ENCODE measurements at regions not wholly inside any gene's neighbourhood (a gene's known extent, or its start where the extent isn't known, plus 50 kb on each side); places are given as distances from the start of the nearest gene placed in this dataset.
"Not testable (repeated sequence)": the region's sequence is repeated elsewhere in the genome, so short reads cannot be mapped to it uniquely, and the experiment has no call there.

GRCh38 chr13:22960827-22961226 lies 220.0 kb upstream of the SGCG start:
- DNase-seq: no peak

GRCh38 chr13:22961342-22961741 lies 219.4 kb upstream of the SGCG start:
- DNase-seq: not testable (repeated sequence)

- DNase-seq: no peak
These were observed 218.8 kb upstream of the SGCG start for GRCh38 chr13:22961835-22962537.

- not testable (repeated sequence) for DNase-seq
These were observed 217.3 kb upstream of the SGCG start for GRCh38 chr13:22963384-22964053.

- no peak for DNase-seq
These were observed 216.4 kb upstream of the SGCG start for GRCh38 chr13:22964245-22964966.

GRCh38 chr13:22965011-22965857 lies 215.5 kb upstream of the SGCG start:
- not testable (repeated sequence) for DNase-seq

GRCh38 chr13:22965858-22966239 lies 214.9 kb upstream of the SGCG start:
- not testable (repeated sequence) for DNase-seq

- not testable (repeated sequence) for DNase-seq
These were observed 214.0 kb upstream of the SGCG start for GRCh38 chr13:22966753-22967152.

GRCh38 chr13:22967669-22968068 lies 213.1 kb upstream of the SGCG start:
- no peak for DNase-seq

- no peak for DNase-seq
These were observed 200.8 kb upstream of the SGCG start for GRCh38 chr13:22979952-22980351.

GRCh38 chr13:22980936-22981335 lies 199.8 kb upstream of the SGCG start:
- no peak for DNase-seq

GRCh38 chr13:22993148-22993547 lies 187.6 kb upstream of the SGCG start:
- no peak for DNase-seq

- DNase-seq: no peak
These were observed 177.3 kb upstream of the SGCG start for GRCh38 chr13:23003446-23003845.

- DNase-seq: no peak
These were observed 173.4 kb upstream of the SGCG start for GRCh38 chr13:23007426-23007825.

- DNase-seq: no peak
These were observed 162.6 kb upstream of the SGCG start for GRCh38 chr13:23018143-23018542.

GRCh38 chr13:23020246-23020843 lies 160.4 kb upstream of the SGCG start:
- no peak for DNase-seq

GRCh38 chr13:23021906-23022305 lies 158.9 kb upstream of the SGCG start:
- no peak for DNase-seq

GRCh38 chr13:23022704-23023103 lies 158.1 kb upstream of the SGCG start:
- DNase-seq: no peak

- no peak for DNase-seq
These were observed 154.7 kb upstream of the SGCG start for GRCh38 chr13:23025864-23026608.

- no peak for DNase-seq
These were observed 141.4 kb upstream of the SGCG start for GRCh38 chr13:23039266-23039935.

GRCh38 chr13:23042181-23042580 lies 138.6 kb upstream of the SGCG start:
- no peak for DNase-seq
